RWPE2 (cell line): ENCODE measurements at regions not wholly inside any gene's neighbourhood (a gene's known extent, or its start where the extent isn't known, plus 50 kb on each side); places are given as distances from the start of the nearest gene placed in this dataset.

Experiments used
- ATAC-seq: fragments of 200-7000 bp; cut with Tn5 transposase; 3 replicates; pipeline ENCODE4 v1.9.1; 2021; ENCODE audit warnings: low read depth
- DNase-seq: peaks from one replicate; pipeline ENCODE4 v3.0.0-alpha.2; 2020; ENCODE audit warnings: low spot score
- H3K27ac ChIP-seq: fragments of 450-650 bp; 2 replicates; pipeline ENCODE4 v1.5.1; 2017; ENCODE audit warnings: mild to moderate bottlenecking; ENCODE audit not compliant: poor library complexity, severe bottlenecking
- H3K27me3 ChIP-seq: fragments of 250-450 bp; sonication (Bioruptor Pico); 2 replicates; pipeline ENCODE4 v1.5.1; 2021; ENCODE audit warnings: mild to moderate bottlenecking, moderate library complexity; ENCODE audit not compliant: insufficient read depth, poor library complexity, severe bottlenecking
- H3K36me3 ChIP-seq: fragments of 250-450 bp; sonication (Bioruptor Pico); 2 replicates; pipeline ENCODE4 v1.5.1; 2020; ENCODE audit warnings: low read depth, mild to moderate bottlenecking, moderate library complexity
- H3K4me1 ChIP-seq: fragments of 250-450 bp; sonication (Bioruptor Pico); 2 replicates; pipeline ENCODE4 v1.5.1; 2021; ENCODE audit warnings: mild to moderate bottlenecking, moderate library complexity; ENCODE audit not compliant: insufficient read depth, poor library complexity, severe bottlenecking
- H3K4me3 ChIP-seq: fragments of 250-450 bp; sonication (Bioruptor Pico); 2 replicates; pipeline ENCODE4 v1.5.1; 2021; ENCODE audit warnings: mild to moderate bottlenecking, moderate library complexity; ENCODE audit not compliant: severe bottlenecking
- H3K9me3 ChIP-seq: fragments of 250-450 bp; sonication (Bioruptor Pico); 2 replicates; pipeline ENCODE4 v1.5.1; 2021; ENCODE audit warnings: mild to moderate bottlenecking, moderate library complexity; ENCODE audit not compliant: severe bottlenecking
- TF ChIP-seq, protein P1 (sequence below): fragments of 450-650 bp; IDR thresholded peaks from one replicate; pipeline ENCODE4 v1.5.1; 2017; ENCODE audit warnings: mild to moderate bottlenecking, moderate library complexity; ENCODE audit not compliant: poor library complexity, severe bottlenecking

DNA sequence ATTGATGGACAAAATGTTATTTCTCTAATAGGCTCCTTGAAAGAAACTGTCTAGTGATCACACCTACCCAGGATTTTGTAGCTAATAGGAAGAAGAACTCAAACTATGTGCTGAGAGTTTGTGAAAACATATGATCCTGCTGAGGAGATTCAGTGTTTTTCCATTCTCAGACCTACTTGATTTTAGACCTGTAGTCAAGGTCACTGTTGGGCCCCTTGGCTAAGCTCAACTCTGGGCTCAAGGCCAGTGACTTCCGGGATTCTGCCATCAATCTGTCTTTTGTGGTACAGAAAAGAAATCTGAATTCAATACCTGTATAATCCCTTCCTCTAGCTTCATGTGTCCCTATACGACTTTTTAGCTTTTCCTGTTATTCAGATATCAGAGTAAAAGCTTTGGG, 79.7 kb upstream of the FERD3L start:
- H3K4me3 ChIP-seq: no peak overlapping the region
- H3K27ac ChIP-seq: no peak overlapping the region
- ATAC-seq: no peak
- TF ChIP-seq, protein P1, sequence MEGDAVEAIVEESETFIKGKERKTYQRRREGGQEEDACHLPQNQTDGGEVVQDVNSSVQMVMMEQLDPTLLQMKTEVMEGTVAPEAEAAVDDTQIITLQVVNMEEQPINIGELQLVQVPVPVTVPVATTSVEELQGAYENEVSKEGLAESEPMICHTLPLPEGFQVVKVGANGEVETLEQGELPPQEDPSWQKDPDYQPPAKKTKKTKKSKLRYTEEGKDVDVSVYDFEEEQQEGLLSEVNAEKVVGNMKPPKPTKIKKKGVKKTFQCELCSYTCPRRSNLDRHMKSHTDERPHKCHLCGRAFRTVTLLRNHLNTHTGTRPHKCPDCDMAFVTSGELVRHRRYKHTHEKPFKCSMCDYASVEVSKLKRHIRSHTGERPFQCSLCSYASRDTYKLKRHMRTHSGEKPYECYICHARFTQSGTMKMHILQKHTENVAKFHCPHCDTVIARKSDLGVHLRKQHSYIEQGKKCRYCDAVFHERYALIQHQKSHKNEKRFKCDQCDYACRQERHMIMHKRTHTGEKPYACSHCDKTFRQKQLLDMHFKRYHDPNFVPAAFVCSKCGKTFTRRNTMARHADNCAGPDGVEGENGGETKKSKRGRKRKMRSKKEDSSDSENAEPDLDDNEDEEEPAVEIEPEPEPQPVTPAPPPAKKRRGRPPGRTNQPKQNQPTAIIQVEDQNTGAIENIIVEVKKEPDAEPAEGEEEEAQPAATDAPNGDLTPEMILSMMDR: no peak
- H3K36me3 ChIP-seq: no peaks in the 10 kb centered on the region
- DNase-seq: no peak
- no peaks in the 10 kb centered on the region for H3K4me1 ChIP-seq
- H3K9me3 ChIP-seq: no peaks in the 10 kb centered on the region
- no peaks in the 10 kb centered on the region for H3K27me3 ChIP-seq

DNA sequence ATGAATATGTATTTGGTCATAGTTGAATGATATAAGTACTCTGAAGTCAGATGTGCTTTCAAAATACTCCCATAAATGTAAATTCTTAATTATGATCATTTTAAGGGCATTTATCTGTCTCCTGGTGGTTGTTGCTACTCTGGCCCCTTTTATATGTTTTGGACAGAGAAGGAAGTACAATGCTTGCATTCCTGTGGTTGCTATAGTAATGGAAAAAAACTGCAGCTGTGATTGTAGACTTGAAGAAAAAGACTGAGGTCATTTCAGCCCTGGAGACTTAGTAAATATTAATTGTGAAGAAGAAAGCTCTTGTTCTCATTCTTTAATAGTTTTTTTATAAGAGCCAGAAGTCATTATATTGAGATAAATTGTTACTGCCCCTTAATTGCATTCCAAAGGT, 70.2 kb upstream of the FERD3L start:
- Histone ChIP-seq H3K9me3 (no peaks in the 10 kb centered on the region), H3K36me3 (no peaks in the 10 kb centered on the region), H3K4me1 (no peaks in the 10 kb centered on the region), H3K27me3 (no peaks in the 10 kb centered on the region), H3K27ac (no peak overlapping the region), H3K4me3 (no peak overlapping the region)
- ATAC-seq: 0 out of 3 replicates have a peak, but pooled peaks have one; percentile 50
- TF ChIP-seq, protein P1: no peak
- no peak for DNase-seq

DNA sequence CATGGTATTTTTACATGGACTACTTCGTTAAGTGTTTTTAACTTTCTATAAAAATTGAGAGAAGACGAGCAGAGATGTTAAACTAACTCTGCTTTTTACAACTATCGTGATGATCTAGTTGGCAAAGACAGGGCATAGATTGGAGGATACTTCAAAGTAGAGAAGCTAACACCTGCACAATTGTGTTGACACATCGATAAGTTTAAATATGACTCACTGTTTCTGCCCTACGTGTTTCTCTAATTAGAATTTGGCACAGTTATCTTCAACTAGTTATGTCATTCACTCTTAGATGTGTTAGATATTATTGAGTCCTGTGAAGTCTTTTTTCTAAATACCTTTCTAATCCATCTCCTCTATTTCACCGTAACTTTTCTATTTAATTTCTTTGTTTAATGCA, 68.5 kb upstream of the FERD3L start:
- H3K27ac ChIP-seq: no peak overlapping the region
- no peaks in the 10 kb centered on the region for H3K9me3 ChIP-seq
- TF ChIP-seq, protein P1: no peak
- H3K4me1 ChIP-seq: no peaks in the 10 kb centered on the region
- H3K27me3 ChIP-seq: no peaks in the 10 kb centered on the region
- DNase-seq: no peak
- no peaks in the 10 kb centered on the region for H3K36me3 ChIP-seq
- H3K4me3 ChIP-seq: no peak overlapping the region
- ATAC-seq: no peak

DNA sequence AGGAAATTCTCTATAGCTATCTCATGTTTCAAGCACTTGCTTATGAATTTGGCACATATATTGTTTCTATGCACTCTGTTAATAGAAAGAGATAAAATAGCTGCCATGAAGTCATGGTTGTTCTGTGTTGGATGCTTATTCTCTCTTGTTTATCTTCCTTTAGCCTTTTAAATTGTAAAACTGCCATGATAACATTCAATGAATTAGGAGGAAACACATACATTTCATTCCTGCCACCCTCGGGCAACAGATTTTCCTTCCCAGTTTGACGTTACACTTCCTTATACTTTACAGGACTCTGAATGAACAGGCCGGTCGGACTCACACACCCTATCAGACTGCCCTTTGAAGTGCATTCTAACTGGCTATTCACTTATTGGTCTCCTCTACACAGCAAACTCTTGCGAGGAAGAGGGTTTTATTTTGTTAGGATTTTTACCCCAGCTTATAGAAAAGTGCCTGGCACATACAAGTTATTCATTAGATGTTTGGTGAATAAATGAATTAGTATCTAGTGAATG, 65.7 kb upstream of the FERD3L start:
- DNase-seq: no peak
- Histone ChIP-seq H3K9me3 (no peaks in the 10 kb centered on the region), H3K36me3 (no peaks in the 10 kb centered on the region), H3K4me1 (no peaks in the 10 kb centered on the region), H3K4me3 (no peak overlapping the region), H3K27ac (no peak overlapping the region), H3K27me3 (no peaks in the 10 kb centered on the region)
- TF ChIP-seq, protein P1: no peak
- ATAC-seq: no peak

DNA sequence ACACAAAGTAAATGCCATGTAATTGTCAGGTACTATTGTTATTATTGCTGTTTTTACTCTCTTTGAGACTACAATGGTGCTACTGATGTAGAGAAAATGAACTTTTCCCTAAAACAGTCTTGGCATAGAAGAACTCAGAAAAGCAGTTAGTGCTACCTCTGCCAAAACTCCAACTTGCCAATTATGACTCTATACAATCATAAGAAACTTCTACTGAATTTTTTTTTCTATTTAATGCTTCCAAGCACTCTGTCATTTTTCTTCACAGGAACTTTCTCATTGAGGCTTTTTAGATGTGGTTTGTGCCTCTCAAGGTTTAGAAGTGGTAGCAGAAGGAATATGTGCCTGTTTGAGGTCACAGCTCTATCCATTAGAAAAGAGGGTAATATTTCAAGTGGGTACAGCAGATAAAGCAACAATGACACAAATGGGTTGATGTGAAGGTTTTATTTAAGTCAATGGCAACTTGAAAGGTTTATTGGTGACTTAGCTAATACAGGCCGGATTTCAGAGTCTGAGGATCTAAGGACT, 64.0 kb upstream of the FERD3L start:
- no peak for ATAC-seq
- H3K4me1 ChIP-seq: no peaks in the 10 kb centered on the region
- TF ChIP-seq, protein P1: no peak
- H3K9me3 ChIP-seq: no peaks in the 10 kb centered on the region
- no peak for DNase-seq
- no peak overlapping the region for H3K27ac ChIP-seq
- no peaks in the 10 kb centered on the region for H3K27me3 ChIP-seq
- H3K36me3 ChIP-seq: no peaks in the 10 kb centered on the region
- no peak overlapping the region for H3K4me3 ChIP-seq
